Loucy (cell line): ENCODE measurements at regions not wholly inside any gene's neighbourhood (a gene's known extent, or its start where the extent isn't known, plus 50 kb on each side); places are given as distances from the start of the nearest gene placed in this dataset.
"Not testable (repeated sequence)": the region's sequence is repeated elsewhere in the genome, so short reads cannot be mapped to it uniquely, and the experiment has no call there.

Experiments used
- H2AFZ ChIP-seq: fragments of 200-600 bp; sonication (generic); 2 replicates; pipeline ENCODE4 v1.6.0; 2016; ENCODE audit warnings: antibody characterized with exemption, mild to moderate bottlenecking, low read length, moderate library complexity
- H3F3A ChIP-seq: fragments of 200-600 bp; 2 replicates; pipeline ENCODE4 v1.6.0; 2016; ENCODE audit warnings: antibody characterized with exemption, low read depth, mild to moderate bottlenecking
- H3K27me3 ChIP-seq: fragments of 200-600 bp; sonication (generic); 2 replicates; pipeline ENCODE4 v1.6.1; 2014; ENCODE audit warnings: low read length, mild to moderate bottlenecking; ENCODE audit not compliant: insufficient read depth, poor library complexity, severe bottlenecking
- H3K36me3 ChIP-seq: fragments of 200-600 bp; sonication (generic); 2 replicates; pipeline ENCODE4 v1.6.1; 2016; ENCODE audit warnings: low read length; ENCODE audit not compliant: insufficient read depth
- H3K4me1 ChIP-seq: fragments of 200-600 bp; sonication (generic); 2 replicates; pipeline ENCODE4 v1.5.1; 2014; ENCODE audit warnings: low read length, mild to moderate bottlenecking; ENCODE audit not compliant: insufficient read depth, poor library complexity, severe bottlenecking
- H3K4me2 ChIP-seq: fragments of 200-600 bp; sonication (generic); 2 replicates; pipeline ENCODE4 v1.6.0; 2014; ENCODE audit warnings: antibody characterized with exemption, low read length, low read depth, mild to moderate bottlenecking; ENCODE audit not compliant: poor library complexity, severe bottlenecking
- H3K4me3 ChIP-seq: fragments of 200-600 bp; sonication (generic); 2 replicates; pipeline ENCODE4 v1.5.1; 2014; ENCODE audit warnings: low read length, mild to moderate bottlenecking, mixed read lengths; ENCODE audit not compliant: poor library complexity, severe bottlenecking
- H3K79me2 ChIP-seq: fragments of 200-600 bp; sonication (generic); 2 replicates; pipeline ENCODE4 v1.6.1; 2014; ENCODE audit warnings: low read length; ENCODE audit not compliant: insufficient read depth
- H3K9ac ChIP-seq: fragments of 200-600 bp; sonication (generic); 2 replicates; pipeline ENCODE4 v1.6.0; 2014; ENCODE audit warnings: mild to moderate bottlenecking, low read depth, low read length, moderate library complexity; ENCODE audit not compliant: poor library complexity, severe bottlenecking
- H3K9me2 ChIP-seq: fragments of 200-600 bp; sonication (generic); replicated peaks from 2 replicates; pipeline ENCODE4 v1.6.1; 2016; ENCODE audit warnings: low read depth, low read length, mixed read lengths
- H3K9me3 ChIP-seq: fragments of 200-600 bp; sonication (generic); 2 replicates; pipeline ENCODE4 v1.6.1; 2014; ENCODE audit warnings: mild to moderate bottlenecking, antibody characterized with exemption, low read length, low read depth; ENCODE audit not compliant: insufficient read depth
- H4K20me1 ChIP-seq: fragments of 200-600 bp; sonication (generic); 2 replicates; pipeline ENCODE4 v1.6.0; 2014; ENCODE audit warnings: antibody characterized with exemption, low read length, mild to moderate bottlenecking; ENCODE audit not compliant: insufficient read depth, poor library complexity, severe bottlenecking
- EZH2phosphoT487 ChIP-seq: fragments of 200-600 bp; IDR thresholded peaks from 2 replicates; pipeline ENCODE4 v1.6.1; 2018; ENCODE audit warnings: antibody characterized with exemption, mild to moderate bottlenecking, moderate library complexity, borderline replicate concordance
- TF ChIP-seq, protein P1 (sequence below): fragments of 200-600 bp; sonication (generic); conservative IDR thresholded peaks from 2 replicates; pipeline ENCODE4 v1.5.1; 2014; ENCODE audit warnings: mild to moderate bottlenecking, antibody characterized with exemption, low read length

DNA sequence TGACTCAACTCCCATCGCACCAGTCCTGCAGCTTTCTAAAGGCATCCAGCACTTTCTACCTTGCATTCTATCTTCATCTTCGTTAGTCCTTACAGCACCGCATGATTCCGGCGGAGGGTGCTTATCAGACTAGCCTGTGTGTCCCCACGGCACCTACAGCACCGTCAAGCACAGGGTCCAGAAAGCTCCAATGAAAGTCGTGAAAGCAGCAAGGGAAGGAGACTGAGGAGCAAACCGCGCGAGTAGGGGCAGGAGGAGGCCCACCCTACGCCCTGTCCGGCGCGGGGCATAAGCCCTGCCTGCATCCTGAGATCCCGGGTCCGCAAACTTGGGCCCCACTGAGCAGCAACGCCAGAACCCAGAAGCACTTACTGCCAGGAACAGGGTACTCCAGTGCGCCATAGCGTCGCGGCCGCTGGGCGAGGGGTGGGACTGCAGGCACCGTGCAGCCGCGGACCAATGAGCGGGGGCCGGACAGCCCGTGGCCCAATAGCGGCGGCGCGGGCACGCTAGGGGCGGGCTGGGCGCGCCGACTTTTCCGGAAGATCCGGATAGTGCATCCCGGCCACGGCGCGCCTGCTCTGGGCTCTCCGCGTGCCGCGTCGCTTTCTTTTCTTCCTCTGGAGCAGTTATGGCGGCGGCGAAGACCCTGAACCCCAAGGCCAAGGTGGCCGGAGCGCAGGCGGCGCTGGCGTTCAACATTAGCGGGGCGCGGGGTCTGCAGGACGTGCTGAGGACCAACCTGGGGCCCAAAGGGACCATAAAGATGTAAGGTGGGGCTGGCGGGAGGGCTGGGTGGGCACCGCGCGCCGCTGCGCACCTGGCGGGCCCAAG, 122.1 kb upstream of the VKORC1L1 start:
- no peaks in the 10 kb centered on the region for H3K9me3 ChIP-seq
- no peaks in the 10 kb centered on the region for H3K27me3 ChIP-seq
- H3K4me2 ChIP-seq, result peak overlapping the region; percentile 96
- peaks cover 26% of the 10 kb centered on the region for H4K20me1 ChIP-seq
- H3K36me3 ChIP-seq, result peaks cover 3% of the 10 kb centered on the region; the same call in 1 of the 2 replicates
- peaks cover 21% of the 10 kb centered on the region for H3K4me1 ChIP-seq
- H2AFZ ChIP-seq, result peak overlapping the region; percentile 96
- peak overlapping the region; percentile 91 for H3K9ac ChIP-seq
- H3K9me2 ChIP-seq, result no peaks in the 10 kb centered on the region
- H3F3A ChIP-seq, result no peaks in the 10 kb centered on the region
- H3K79me2 ChIP-seq, result peaks cover 67% of the 10 kb centered on the region
- TF ChIP-seq EZH2phosphoT487, result no peak
- TF ChIP-seq, protein P1, sequence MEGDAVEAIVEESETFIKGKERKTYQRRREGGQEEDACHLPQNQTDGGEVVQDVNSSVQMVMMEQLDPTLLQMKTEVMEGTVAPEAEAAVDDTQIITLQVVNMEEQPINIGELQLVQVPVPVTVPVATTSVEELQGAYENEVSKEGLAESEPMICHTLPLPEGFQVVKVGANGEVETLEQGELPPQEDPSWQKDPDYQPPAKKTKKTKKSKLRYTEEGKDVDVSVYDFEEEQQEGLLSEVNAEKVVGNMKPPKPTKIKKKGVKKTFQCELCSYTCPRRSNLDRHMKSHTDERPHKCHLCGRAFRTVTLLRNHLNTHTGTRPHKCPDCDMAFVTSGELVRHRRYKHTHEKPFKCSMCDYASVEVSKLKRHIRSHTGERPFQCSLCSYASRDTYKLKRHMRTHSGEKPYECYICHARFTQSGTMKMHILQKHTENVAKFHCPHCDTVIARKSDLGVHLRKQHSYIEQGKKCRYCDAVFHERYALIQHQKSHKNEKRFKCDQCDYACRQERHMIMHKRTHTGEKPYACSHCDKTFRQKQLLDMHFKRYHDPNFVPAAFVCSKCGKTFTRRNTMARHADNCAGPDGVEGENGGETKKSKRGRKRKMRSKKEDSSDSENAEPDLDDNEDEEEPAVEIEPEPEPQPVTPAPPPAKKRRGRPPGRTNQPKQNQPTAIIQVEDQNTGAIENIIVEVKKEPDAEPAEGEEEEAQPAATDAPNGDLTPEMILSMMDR, result no peak
- peak overlapping the region; percentile 95 for H3K4me3 ChIP-seq

DNA sequence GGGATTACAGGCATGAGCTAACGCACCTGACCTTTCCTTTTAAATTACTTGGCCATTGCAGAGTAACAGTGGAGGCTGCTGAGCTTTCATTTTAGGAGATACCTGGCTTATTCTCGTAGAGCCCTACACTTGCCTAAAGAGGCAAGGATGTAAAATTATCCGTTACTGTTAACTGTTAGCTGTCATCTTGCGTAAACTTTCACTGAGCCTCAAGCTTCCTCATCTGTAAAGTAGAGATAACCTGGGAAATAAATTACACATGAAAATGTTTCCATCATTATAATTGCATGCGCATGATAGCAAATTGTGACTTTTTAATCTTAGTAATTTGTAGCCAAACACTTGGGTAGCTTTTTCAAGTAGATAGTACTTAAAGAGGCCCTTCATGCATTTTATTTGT, 118.8 kb upstream of the VKORC1L1 start:
- H3F3A ChIP-seq, H3K9me2 ChIP-seq, H3K36me3 ChIP-seq, H3K9me3 ChIP-seq, H3K27me3 ChIP-seq, H2AFZ ChIP-seq: not testable (repeated sequence)
- Histone ChIP-seq H3K79me2 (peaks cover 69% of the 10 kb centered on the region), H3K4me3 (peak overlapping the region; percentile 34), H4K20me1 (peaks cover 31% of the 10 kb centered on the region), H3K4me2 (peak overlapping the region; percentile 96), H3K9ac (peak overlapping the region; percentile 2), H3K4me1 (peaks cover 21% of the 10 kb centered on the region)

DNA sequence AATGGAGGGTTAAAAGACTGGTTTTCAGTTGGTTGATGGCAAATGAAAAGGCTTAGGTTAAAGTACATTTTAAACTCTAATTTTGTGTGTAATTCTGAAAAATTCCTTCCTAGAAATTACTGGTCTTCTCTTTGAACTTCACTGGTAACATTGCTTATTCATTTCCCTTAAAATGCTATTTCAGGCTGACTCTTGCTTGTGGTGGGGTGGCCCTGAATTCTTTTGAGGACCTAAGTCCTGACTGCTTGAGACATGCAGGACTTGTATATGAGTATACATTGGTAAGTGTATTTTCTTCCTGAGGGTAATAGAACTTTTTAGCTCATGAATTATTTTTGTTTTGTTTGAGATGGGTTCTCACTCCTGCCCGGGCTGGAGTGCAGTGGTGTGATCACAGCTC, 113.9 kb upstream of the VKORC1L1 start:
- H3K27me3 ChIP-seq, H3K4me3 ChIP-seq, H4K20me1 ChIP-seq, H3K9me3 ChIP-seq, H3F3A ChIP-seq, H3K4me1 ChIP-seq, H2AFZ ChIP-seq, H3K4me2 ChIP-seq, H3K9ac ChIP-seq, H3K9me2 ChIP-seq: not testable (repeated sequence)
- Histone ChIP-seq H3K79me2 (peaks cover 23% of the 10 kb centered on the region), H3K36me3 (peaks cover 23% of the 10 kb centered on the region; the same call in 1 of the 2 replicates)

DNA sequence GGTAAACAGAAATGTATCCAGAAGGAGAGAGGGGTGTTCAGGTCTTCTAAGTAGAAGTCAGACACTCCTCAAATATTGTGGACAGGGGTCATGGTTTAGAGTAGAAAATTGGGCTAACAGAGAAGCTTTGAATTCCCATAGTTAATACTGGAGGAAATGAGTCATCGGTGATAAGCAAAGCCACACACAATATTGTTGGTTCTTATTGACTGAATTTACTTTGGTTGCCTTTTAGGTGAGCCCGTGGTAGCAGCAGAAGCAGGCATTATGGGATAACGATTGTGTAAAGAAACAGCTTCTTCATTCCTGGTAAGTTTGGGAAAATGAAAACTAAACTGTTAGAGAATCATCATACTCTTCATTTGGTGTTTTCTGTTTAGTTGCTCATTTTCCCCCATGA, 110.2 kb upstream of the VKORC1L1 start:
- not testable (repeated sequence) for H3K4me3 ChIP-seq, H3K9me2 ChIP-seq, H3K9me3 ChIP-seq, H4K20me1 ChIP-seq, H3K4me2 ChIP-seq, H3K27me3 ChIP-seq, H3K9ac ChIP-seq, H3K79me2 ChIP-seq, H3F3A ChIP-seq, H2AFZ ChIP-seq, H3K4me1 ChIP-seq
- H3K36me3 ChIP-seq, result peaks cover 13% of the 10 kb centered on the region; the same call in 1 of the 2 replicates

DNA sequence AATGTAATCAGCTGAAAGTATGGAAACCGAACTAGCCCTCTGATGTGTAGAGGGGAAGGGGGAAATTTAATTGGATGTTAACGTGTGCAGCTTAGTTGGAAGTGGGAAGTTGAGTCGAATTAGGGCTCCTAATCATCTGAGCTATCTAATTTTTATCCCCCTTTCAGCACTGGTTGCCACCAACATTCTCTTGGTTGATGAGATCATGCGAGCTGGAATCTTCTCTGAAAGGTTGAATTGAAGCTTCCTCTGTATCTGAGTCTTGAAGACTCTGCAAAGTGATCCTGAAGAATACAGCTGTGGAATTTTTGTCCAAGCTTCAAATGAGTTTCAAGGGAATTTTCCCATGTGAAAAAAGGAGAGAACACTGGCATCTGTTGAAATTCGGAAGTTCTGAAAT, 109.8 kb upstream of the VKORC1L1 start:
- H4K20me1 ChIP-seq, H3K4me2 ChIP-seq, H3K9ac ChIP-seq: not testable (repeated sequence)

DNA sequence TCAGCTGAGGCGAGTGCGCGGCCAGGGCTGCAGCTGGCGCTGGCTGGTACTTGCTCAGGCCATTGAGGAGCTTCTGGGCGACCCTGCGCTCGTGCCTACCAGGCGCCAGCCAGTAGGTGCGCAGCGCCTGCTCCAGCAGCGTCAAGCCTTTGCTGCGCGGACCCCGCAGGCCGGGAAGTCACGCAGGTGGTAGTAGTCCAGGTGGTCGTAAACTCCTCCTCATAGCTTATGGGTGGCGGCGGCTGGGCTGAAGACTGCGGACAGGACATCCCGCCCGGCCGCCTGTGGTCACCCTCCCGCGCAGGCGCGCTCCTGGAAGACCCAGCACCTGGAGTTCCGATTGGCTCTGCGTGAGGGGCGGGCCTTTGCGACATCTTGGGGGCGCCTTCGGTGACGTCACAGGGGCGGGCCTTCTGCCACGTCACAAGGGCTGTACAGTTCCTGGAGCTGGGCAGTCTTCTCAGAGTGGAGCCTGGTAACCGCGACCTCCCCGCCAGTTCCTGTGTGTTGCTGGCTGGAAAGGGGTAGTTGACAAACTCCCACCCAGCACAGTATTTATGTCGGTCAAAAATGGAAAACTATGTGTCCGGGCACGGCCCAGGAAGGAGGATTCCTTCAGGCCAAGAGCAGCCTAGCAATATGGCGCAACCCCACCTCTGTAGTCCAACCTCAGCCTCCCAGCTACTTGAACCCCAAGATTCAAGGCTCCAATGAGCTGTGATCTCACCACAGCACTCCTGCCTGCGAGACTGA, 102.2 kb upstream of the VKORC1L1 start:
- not testable (repeated sequence) for H3F3A ChIP-seq, H3K36me3 ChIP-seq, H3K9me3 ChIP-seq, H3K79me2 ChIP-seq, H3K4me1 ChIP-seq, H3K27me3 ChIP-seq, H3K9me2 ChIP-seq, H4K20me1 ChIP-seq
- H3K9ac ChIP-seq, result peak overlapping the region; percentile 72
- H3K4me2 ChIP-seq, result peak overlapping the region; percentile 95
- peak overlapping the region; percentile 97 for H3K4me3 ChIP-seq
- peak overlapping the region; percentile 99 for H2AFZ ChIP-seq

More for the DNA sequence above, 109.8 kb upstream of the VKORC1L1 start:
- not testable (repeated sequence) for H3K4me3 ChIP-seq, H3K4me1 ChIP-seq, H3K9me3 ChIP-seq, H3K79me2 ChIP-seq, H3F3A ChIP-seq, H3K9me2 ChIP-seq, H3K27me3 ChIP-seq, H2AFZ ChIP-seq
- H3K36me3 ChIP-seq, result peaks cover 13% of the 10 kb centered on the region; the same call in 1 of the 2 replicates
